Smooth muscle cell (in vitro differentiated cells): ENCODE measurements at regions not wholly inside any gene's neighbourhood (a gene's known extent, or its start where the extent isn't known, plus 50 kb on each side); places are given as distances from the start of the nearest gene placed in this dataset.

Experiments
- DNase-seq: peaks from one replicate; lab custom pipeline; 2025; ENCODE audit not compliant: unreplicated experiment; lab: John Stamatoyannopoulos, UW
- H2AFZ ChIP-seq: fragments of 200-600 bp; sonication (generic); 2 replicates; pipeline ENCODE4 v1.6.0; 2016; ENCODE audit warnings: antibody characterized with exemption, low read depth, mild to moderate bottlenecking
- H3F3A ChIP-seq: fragments of 200-600 bp; sonication (generic); 2 replicates; pipeline ENCODE4 v1.6.0; 2017; ENCODE audit warnings: antibody characterized with exemption, low read depth
- H3K27ac ChIP-seq: fragments of 200-600 bp; sonication (generic); 2 replicates; pipeline ENCODE4 v1.5.1; 2016; ENCODE audit warnings: low read depth, mild to moderate bottlenecking
- H3K27me3 ChIP-seq: fragments of 200-600 bp; sonication (generic); 2 replicates; pipeline ENCODE4 v1.6.1; 2016; ENCODE audit warnings: low read depth, mild to moderate bottlenecking
- H3K36me3 ChIP-seq: fragments of 200-600 bp; sonication (generic); 2 replicates; pipeline ENCODE4 v1.5.1; 2016; ENCODE audit warnings: low read depth
- H3K4me1 ChIP-seq: fragments of 200-600 bp; sonication (generic); 2 replicates; pipeline ENCODE4 v1.5.1; 2016; ENCODE audit warnings: low read depth
- H3K4me2 ChIP-seq: fragments of 200-600 bp; sonication (generic); 2 replicates; pipeline ENCODE4 v1.6.0; 2016; ENCODE audit warnings: mild to moderate bottlenecking
- H3K4me3 ChIP-seq: fragments of 200-600 bp; sonication (generic); 2 replicates; pipeline ENCODE4 v1.5.1; 2016; ENCODE audit warnings: mild to moderate bottlenecking
- H3K79me2 ChIP-seq: fragments of 200-600 bp; sonication (generic); 2 replicates; pipeline ENCODE4 v1.6.0; 2016; ENCODE audit warnings: low read depth, mild to moderate bottlenecking
- H3K9ac ChIP-seq: fragments of 200-600 bp; sonication (generic); 2 replicates; pipeline ENCODE4 v1.6.0; 2016; ENCODE audit warnings: low read depth
- H3K9me3 ChIP-seq: fragments of 200-600 bp; sonication (generic); replicated peaks from 2 replicates; pipeline ENCODE4 v1.5.1; 2016; ENCODE audit warnings: low read depth
- H4K20me1 ChIP-seq: fragments of 200-600 bp; sonication (generic); 2 replicates; pipeline ENCODE4 v1.6.0; 2016; ENCODE audit warnings: low read depth
- CTCF ChIP-seq: fragments of 200-600 bp; sonication (generic); IDR thresholded peaks from 2 replicates; pipeline ENCODE4 v1.5.1; 2017; ENCODE audit warnings: borderline replicate concordance, mild to moderate bottlenecking, antibody characterized with exemption; ENCODE audit not compliant: insufficient read depth, poor library complexity, severe bottlenecking
- WGBS: methylation state at CpG from one replicate; pipeline ENCODE4 v1.1.7; 2016; ENCODE audit warnings: low lambda C conversion rate; 5-methylcytosine and 5-hydroxymethylcytosine counted together

GRCh38 chr2:3079959-3080948 is 297.4 kb downstream of the EIPR1 start:
- Histone ChIP-seq H3K4me2 (no peak overlapping the region), H3K9ac (no peak overlapping the region), H3K4me3 (no peak overlapping the region), H3K4me1 (no peaks in the 10 kb centered on the region), H3K27me3 (no peaks in the 10 kb centered on the region), H3K9me3 (no peaks in the 10 kb centered on the region), H3K79me2 (no peaks in the 10 kb centered on the region), H3F3A (no peaks in the 10 kb centered on the region), H2AFZ (no peak overlapping the region), H3K27ac (no peak overlapping the region), H4K20me1 (no peaks in the 10 kb centered on the region), H3K36me3 (no peaks in the 10 kb centered on the region)
- no peak for DNase-seq
- TF ChIP-seq CTCF: no peak
- 91% methylated on average over 14 of the region's 14 CpGs for WGBS

GRCh38 chr2:3079466-3079865 is 298.2 kb downstream of the EIPR1 start:
- Histone ChIP-seq H3K4me2 (no peak overlapping the region), H3K9ac (no peak overlapping the region), H3K9me3 (no peaks in the 10 kb centered on the region), H3K27me3 (no peaks in the 10 kb centered on the region), H3K4me1 (no peaks in the 10 kb centered on the region), H3F3A (no peaks in the 10 kb centered on the region), H3K27ac (no peak overlapping the region), H4K20me1 (no peaks in the 10 kb centered on the region), H3K79me2 (no peaks in the 10 kb centered on the region), H3K4me3 (no peak overlapping the region), H2AFZ (no peak overlapping the region), H3K36me3 (no peaks in the 10 kb centered on the region)
- no peak for TF ChIP-seq CTCF
- no peak for DNase-seq
- WGBS: 93% methylated on average over 2 of the region's 2 CpGs

GRCh38 chr2:3078684-3079083 is 298.9 kb downstream of the EIPR1 start:
- H3K4me3 ChIP-seq: no peak overlapping the region
- no peak overlapping the region for H3K9ac ChIP-seq
- no peak for DNase-seq
- H3K36me3 ChIP-seq: no peaks in the 10 kb centered on the region
- no peak overlapping the region for H2AFZ ChIP-seq
- H3K27ac ChIP-seq: no peak overlapping the region
- no peaks in the 10 kb centered on the region for H3F3A ChIP-seq
- H3K4me1 ChIP-seq: no peaks in the 10 kb centered on the region
- no peak overlapping the region for H3K4me2 ChIP-seq
- 56% methylated on average over 4 of the region's 4 CpGs for WGBS
- TF ChIP-seq CTCF: peak; percentile 12
- H3K9me3 ChIP-seq: no peaks in the 10 kb centered on the region
- H3K79me2 ChIP-seq: no peaks in the 10 kb centered on the region
- no peaks in the 10 kb centered on the region for H4K20me1 ChIP-seq
- H3K27me3 ChIP-seq: no peaks in the 10 kb centered on the region
